ENCODE measurements at regions not wholly inside any gene's neighbourhood (a gene's known extent, or its start where the extent isn't known, plus 50 kb on each side); places are given as distances from the start of the nearest gene placed in this dataset.

GRCh38 chr4:148633720-148634119 is 191.5 kb upstream of the NR3C2 start:
- TF ChIP-seq CTCF (optimal IDR thresholded peaks at IDR 0.05 in 1 of 3, IDR thresholded peaks at IDR 0.05 in 1 of 3, conservative IDR thresholded peaks at IDR 0.05 in 1 of 3; ENCODE audit: extremely low read depth in 1 of 3, insufficient read depth in 2 of 3, low read length in 3 of 3) (no peak), EZH2 (IDR thresholded peaks at IDR 0.05; ENCODE audit: low read length) (no peak)
